Esophagus muscularis mucosa (tissue), 4 donors: ENCODE measurements at regions not wholly inside any gene's neighbourhood (a gene's known extent, or its start where the extent isn't known, plus 50 kb on each side); places are given as distances from the start of the nearest gene placed in this dataset.

Source experiments
- EP300 ChIP-seq: sonication (generic); formaldehyde crosslinking; IDR thresholded peaks from one replicate; pipeline ENCODE4 v1.6.1; 2017; ENCODE audit warnings: antibody characterized with exemption
- POLR2A ChIP-seq: fragments of 450-650 bp; IDR thresholded peaks from one replicate; pipeline ENCODE4 v1.6.1; 2017; ENCODE audit warnings: antibody characterized with exemption, moderate library complexity, mild to moderate bottlenecking, low read depth
- TF ChIP-seq, protein P1 (sequence below), 3 experiments: fragments of 200-600 bp in 2 of 3; fragments of 450-650 bp in 1 of 3; sonication (generic) in 2 of 3; IDR thresholded peaks; one replicate each; pipeline ENCODE4 v1.5.1; 2017 to 2019; ENCODE audit warnings: antibody characterized with exemption in 3 of 3, mild to moderate bottlenecking in 2 of 3, moderate library complexity in 1 of 3

DNA sequence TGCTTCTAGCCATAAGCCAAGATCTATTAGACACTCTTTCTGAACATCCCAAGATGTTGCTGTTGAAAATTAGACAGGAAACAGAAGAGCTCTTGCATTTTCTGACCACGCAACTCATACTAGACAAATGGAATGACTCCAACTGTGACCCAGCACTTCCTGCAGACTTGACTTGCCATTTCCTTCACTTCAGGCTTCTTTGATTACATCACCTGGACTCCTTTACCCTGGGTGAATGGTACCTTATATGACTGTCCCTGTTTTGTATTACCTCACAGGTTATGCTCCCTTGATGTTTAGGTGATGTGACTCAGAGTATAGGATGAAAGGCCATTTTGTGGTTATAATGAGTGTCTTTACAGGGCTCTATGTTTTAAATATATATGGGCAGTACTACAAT lies 236.1 kb downstream of the BMP2 start:
- TF ChIP-seq, protein P1, sequence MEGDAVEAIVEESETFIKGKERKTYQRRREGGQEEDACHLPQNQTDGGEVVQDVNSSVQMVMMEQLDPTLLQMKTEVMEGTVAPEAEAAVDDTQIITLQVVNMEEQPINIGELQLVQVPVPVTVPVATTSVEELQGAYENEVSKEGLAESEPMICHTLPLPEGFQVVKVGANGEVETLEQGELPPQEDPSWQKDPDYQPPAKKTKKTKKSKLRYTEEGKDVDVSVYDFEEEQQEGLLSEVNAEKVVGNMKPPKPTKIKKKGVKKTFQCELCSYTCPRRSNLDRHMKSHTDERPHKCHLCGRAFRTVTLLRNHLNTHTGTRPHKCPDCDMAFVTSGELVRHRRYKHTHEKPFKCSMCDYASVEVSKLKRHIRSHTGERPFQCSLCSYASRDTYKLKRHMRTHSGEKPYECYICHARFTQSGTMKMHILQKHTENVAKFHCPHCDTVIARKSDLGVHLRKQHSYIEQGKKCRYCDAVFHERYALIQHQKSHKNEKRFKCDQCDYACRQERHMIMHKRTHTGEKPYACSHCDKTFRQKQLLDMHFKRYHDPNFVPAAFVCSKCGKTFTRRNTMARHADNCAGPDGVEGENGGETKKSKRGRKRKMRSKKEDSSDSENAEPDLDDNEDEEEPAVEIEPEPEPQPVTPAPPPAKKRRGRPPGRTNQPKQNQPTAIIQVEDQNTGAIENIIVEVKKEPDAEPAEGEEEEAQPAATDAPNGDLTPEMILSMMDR (IDR thresholded peaks at IDR 0.05): no peak
- TF ChIP-seq POLR2A: no peak
- TF ChIP-seq EP300: no peak
